Colonic mucosa (tissue), 4 donors: ENCODE measurements at regions not wholly inside any gene's neighbourhood (a gene's known extent, or its start where the extent isn't known, plus 50 kb on each side); places are given as distances from the start of the nearest gene placed in this dataset.
A peak's percentile ranks its signal among the peaks of the same experiment; 100 is the strongest.

Source experiments
- DNase-seq: peaks from one replicate; pipeline ENCODE4 v3.0.0-alpha.2; 2020
- H3K27ac ChIP-seq: fragments of 200-600 bp; one replicate; pipeline ENCODE4 v1.8.0; 2021
- H3K27me3 ChIP-seq: fragments of 200-600 bp; one replicate; pipeline ENCODE4 v1.8.0; 2021
- H3K36me3 ChIP-seq: fragments of 200-600 bp; one replicate; pipeline ENCODE4 v1.8.0; 2021
- H3K4me1 ChIP-seq: fragments of 200-600 bp; one replicate; pipeline ENCODE4 v1.8.0; 2021; ENCODE audit warnings: mild to moderate bottlenecking
- H3K4me3 ChIP-seq: fragments of 200-600 bp; one replicate; pipeline ENCODE4 v1.8.0; 2021
- H3K9ac ChIP-seq, 2 donors: one replicate each; pipeline ENCODE4 v1.7.0; 2013; ENCODE audit warnings: control low read depth in 2 of 2, low read depth in 2 of 2, low read length in 2 of 2
- H3K9me3 ChIP-seq: fragments of 200-600 bp; one replicate; pipeline ENCODE4 v1.8.0; 2021
- intact Hi-C: fragments of 100-400 bp; cut with DNase I; formaldehyde crosslinking; loops from one replicate; pipeline ENCODE4 v1.14.1; 2022
- TF ChIP-seq, protein P1 (sequence below): fragments of 200-600 bp; IDR thresholded peaks from one replicate; pipeline ENCODE4 v1.8.0; 2022; ENCODE audit warnings: antibody characterized with exemption, mild to moderate bottlenecking
- donor health status: healthy.
- donor health status: DM: no; HTN: no; CAD: no.
- donor health status: DM: no; HTN: no; CAD: no.

GRCh38 chr3:182603501-182603900 lies 189.8 kb upstream of the ATP11B start:
- Histone ChIP-seq H3K27me3 (no peaks in the 10 kb centered on the region), H3K9me3 (no peaks in the 10 kb centered on the region), H3K36me3 (no peaks in the 10 kb centered on the region), H3K4me1 (peaks cover 6% of the 10 kb centered on the region), H3K4me3 (no peak overlapping the region), H3K27ac (no peak overlapping the region), H3K9ac (no peak overlapping the region)
- DNase-seq, result no peak
- TF ChIP-seq, protein P1, sequence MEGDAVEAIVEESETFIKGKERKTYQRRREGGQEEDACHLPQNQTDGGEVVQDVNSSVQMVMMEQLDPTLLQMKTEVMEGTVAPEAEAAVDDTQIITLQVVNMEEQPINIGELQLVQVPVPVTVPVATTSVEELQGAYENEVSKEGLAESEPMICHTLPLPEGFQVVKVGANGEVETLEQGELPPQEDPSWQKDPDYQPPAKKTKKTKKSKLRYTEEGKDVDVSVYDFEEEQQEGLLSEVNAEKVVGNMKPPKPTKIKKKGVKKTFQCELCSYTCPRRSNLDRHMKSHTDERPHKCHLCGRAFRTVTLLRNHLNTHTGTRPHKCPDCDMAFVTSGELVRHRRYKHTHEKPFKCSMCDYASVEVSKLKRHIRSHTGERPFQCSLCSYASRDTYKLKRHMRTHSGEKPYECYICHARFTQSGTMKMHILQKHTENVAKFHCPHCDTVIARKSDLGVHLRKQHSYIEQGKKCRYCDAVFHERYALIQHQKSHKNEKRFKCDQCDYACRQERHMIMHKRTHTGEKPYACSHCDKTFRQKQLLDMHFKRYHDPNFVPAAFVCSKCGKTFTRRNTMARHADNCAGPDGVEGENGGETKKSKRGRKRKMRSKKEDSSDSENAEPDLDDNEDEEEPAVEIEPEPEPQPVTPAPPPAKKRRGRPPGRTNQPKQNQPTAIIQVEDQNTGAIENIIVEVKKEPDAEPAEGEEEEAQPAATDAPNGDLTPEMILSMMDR, result no peak
- intact Hi-C loops, result no loop called here

GRCh38 chr3:182605882-182606611 lies 187.3 kb upstream of the ATP11B start:
- intact Hi-C loops, result no loop called here
- no peak overlapping the region for H3K9ac ChIP-seq
- no peaks in the 10 kb centered on the region for H3K9me3 ChIP-seq
- peaks cover 6% of the 10 kb centered on the region for H3K4me1 ChIP-seq
- peak overlapping the region; percentile 80 for H3K27ac ChIP-seq
- peak; percentile 36 for DNase-seq
- no peaks in the 10 kb centered on the region for H3K36me3 ChIP-seq
- TF ChIP-seq, protein P1, result no peak
- no peaks in the 10 kb centered on the region for H3K27me3 ChIP-seq
- H3K4me3 ChIP-seq, result no peak overlapping the region

DNA sequence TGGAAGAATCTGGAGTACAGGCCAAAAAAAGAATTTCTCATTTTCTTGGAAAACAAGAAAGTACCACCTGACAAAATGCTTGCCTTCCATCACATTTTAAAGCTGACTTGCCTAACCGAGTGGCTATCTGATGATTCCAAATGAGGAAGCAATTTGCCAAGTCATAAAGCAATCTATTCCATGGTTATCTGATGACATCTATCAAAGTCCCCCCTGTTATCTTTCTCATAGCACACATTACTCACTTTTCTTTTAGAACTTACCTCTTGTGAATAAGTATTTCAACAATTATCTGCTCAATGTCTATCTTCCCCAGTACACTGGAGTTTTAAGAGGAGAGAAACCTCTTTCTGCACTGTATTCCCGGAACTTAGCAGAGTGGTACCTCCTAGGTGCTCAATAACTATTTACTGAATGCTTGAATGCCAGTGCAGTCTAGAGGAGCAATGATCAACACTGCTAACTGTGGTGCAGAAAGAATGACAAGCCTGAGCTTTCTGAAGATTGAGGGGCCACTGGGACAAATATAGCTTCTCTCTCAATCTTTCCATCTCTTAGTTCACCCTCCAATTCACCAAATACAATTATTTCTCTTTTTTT lies 186.3 kb upstream of the ATP11B start:
- intact Hi-C loops, result no loop called here
- H3K9me3 ChIP-seq, result no peaks in the 10 kb centered on the region
- no peak overlapping the region for H3K4me3 ChIP-seq
- peak overlapping the region; percentile 80 for H3K27ac ChIP-seq
- H3K9ac ChIP-seq, result no peak overlapping the region
- H3K36me3 ChIP-seq, result no peaks in the 10 kb centered on the region
- DNase-seq, result no peak
- H3K27me3 ChIP-seq, result no peaks in the 10 kb centered on the region
- peaks cover 6% of the 10 kb centered on the region for H3K4me1 ChIP-seq
- TF ChIP-seq, protein P1, result no peak

GRCh38 chr3:182608832-182609231 lies 184.5 kb upstream of the ATP11B start:
- intact Hi-C loops, result no loop called here
- Histone ChIP-seq H3K36me3 (no peaks in the 10 kb centered on the region), H3K9me3 (no peaks in the 10 kb centered on the region), H3K27me3 (no peaks in the 10 kb centered on the region), H3K27ac (peak overlapping the region; percentile 68), H3K4me1 (peaks cover 6% of the 10 kb centered on the region), H3K4me3 (no peak overlapping the region), H3K9ac (no peak overlapping the region)
- no peak for DNase-seq
- TF ChIP-seq, protein P1, result no peak

DNA sequence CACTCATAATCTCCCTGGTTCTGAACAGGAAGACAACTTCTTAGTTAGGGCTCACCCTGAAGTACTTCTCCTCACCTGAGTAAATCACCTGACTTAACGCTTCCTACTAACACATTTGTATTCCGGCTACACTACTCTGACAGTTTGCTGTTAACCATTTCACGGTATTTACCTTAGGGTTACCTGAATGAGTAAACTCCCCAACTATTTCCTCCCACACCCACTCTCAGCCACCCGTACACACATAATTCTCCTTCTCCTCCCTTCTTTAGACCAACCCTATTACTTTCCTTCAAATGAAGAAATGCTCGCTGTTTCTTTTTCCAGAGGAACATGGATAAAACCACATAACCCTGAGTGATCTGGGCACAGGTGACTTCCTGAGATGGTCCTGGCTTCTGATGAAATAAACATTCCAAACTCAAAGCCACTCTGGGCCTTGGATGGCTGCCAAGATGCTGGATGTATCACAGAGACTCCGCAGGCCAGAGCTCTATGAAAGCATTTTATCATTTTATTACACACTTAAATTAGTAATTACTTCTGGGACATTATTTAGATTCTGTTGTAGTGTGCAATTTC lies 183.6 kb upstream of the ATP11B start:
- Histone ChIP-seq H3K4me1 (peaks cover 6% of the 10 kb centered on the region), H3K9ac (peak overlapping the region in 1 of 2 donors; percentile 42), H3K4me3 (no peak overlapping the region), H3K36me3 (no peaks in the 10 kb centered on the region), H3K27me3 (no peaks in the 10 kb centered on the region), H3K27ac (peak overlapping the region; percentile 68), H3K9me3 (no peaks in the 10 kb centered on the region)
- intact Hi-C loops, result loop anchor here (10.0 kb wide), 1 partner anchor 355 kb away; no protein-coding TSS in a partner anchor
- peak; percentile 79 for DNase-seq
- TF ChIP-seq, protein P1, result no peak
